ENCODE measurements at regions not wholly inside any gene's neighbourhood (a gene's known extent, or its start where the extent isn't known, plus 50 kb on each side); places are given as distances from the start of the nearest gene placed in this dataset.

GRCh38 chr12:127459166-127459565 lies 807.8 kb upstream of the TMEM132C start:
- Histone ChIP-seq H4K5ac (ENCODE audit: insufficient read length, low read depth, low read length) (no peak overlapping the region), H3K14ac (ENCODE audit: insufficient read length) (no peak overlapping the region), H3K23ac (ENCODE audit: insufficient read length) (no peak overlapping the region), H3K4ac (replicated peaks; ENCODE audit: insufficient read length, low read depth, low read length) (no peak overlapping the region), H4K91ac (replicated peaks; ENCODE audit: insufficient read length, low read length) (no peak overlapping the region), H3K9me3 (ENCODE audit: insufficient read depth in 2 of 2, low read depth in 1 of 2, low read length in 1 of 2) (no peaks in the 10 kb centered on the region), H4K20me1 (replicated peaks in 1 of 2; ENCODE audit: control insufficient read depth in 1 of 2, insufficient read depth in 2 of 2, low read length in 2 of 2) (no peaks in the 10 kb centered on the region), H2BK12ac (ENCODE audit: low read depth, low read length) (no peak overlapping the region), H3K27ac (ENCODE audit: low read depth, low read length) (no peak overlapping the region), H3K23me2 (ENCODE audit: low read depth, low read length) (peaks cover 4% of the 10 kb centered on the region; the same call in 1 of the 2 replicates), H3K9ac (replicated peaks in 1 of 4; ENCODE audit: extremely low read depth in 1 of 4, low read depth in 3 of 4, low read length in 3 of 4) (no peak overlapping the region), H3K4me3 (ENCODE audit: extremely low read depth in 1 of 4, insufficient read depth in 2 of 4, low read depth in 3 of 4, low read length in 4 of 4) (no peak overlapping the region), H3K18ac (ENCODE audit: extremely low read depth, low read length) (no peak overlapping the region), H2BK15ac (ENCODE audit: low read length) (no peak overlapping the region), H3K4me1 (replicated peaks in 1 of 4; ENCODE audit: control insufficient read depth in 3 of 4, insufficient read depth in 4 of 4, low read length in 3 of 4) (peaks cover 0 to 5% (median 0%) of the 10 kb centered on the region in 4 experiments; a peak in 2 of 7 replicates), H3K79me2 (ENCODE audit: control insufficient read depth in 1 of 2, insufficient read depth in 2 of 2, low read length in 2 of 2) (no peaks in the 10 kb centered on the region), H2AK5ac (ENCODE audit: low read depth, low read length) (no peak overlapping the region), H2BK20ac (ENCODE audit: low read length) (no peak overlapping the region), H3K27me3 (replicated peaks in 1 of 4; ENCODE audit: control insufficient read depth in 3 of 4, extremely low read depth in 1 of 4, insufficient read depth in 3 of 4, low read length in 3 of 4) (peaks cover 0 to 23% (median 16%) of the 10 kb centered on the region in 4 experiments; a peak in 6 of 7 replicates), H2AFZ (ENCODE audit: low read length) (no peak overlapping the region), H2BK120ac (replicated peaks; ENCODE audit: low read depth, low read length) (no peak overlapping the region), H2BK5ac (ENCODE audit: low read depth, low read length) (no peak overlapping the region), H3K4me2 (ENCODE audit: insufficient read depth in 1 of 2, low read depth in 2 of 2, low read length in 2 of 2) (no peak overlapping the region), H4K8ac (ENCODE audit: extremely low read depth, insufficient read depth, low read length) (no peak overlapping the region), H3K79me1 (ENCODE audit: low read depth, low read length) (no peaks in the 10 kb centered on the region; the same call in 1 of the 2 replicates), H3K56ac (replicated peaks; ENCODE audit: insufficient read length, low read depth, low read length) (no peak overlapping the region), H3K36me3 (ENCODE audit: control insufficient read depth in 2 of 4, insufficient read depth in 4 of 4, low read length in 3 of 4) (no peaks in the 10 kb centered on the region)
- ChIA-PET CTCF (ENCODE audit: partially characterized antibody) (no interaction called here), POLR2A (ENCODE audit: partially characterized antibody) (no interaction called here)
- 95% methylated on average over 2 of the region's 2 CpGs; no CpG with 5 or more reads in 1 of the 2 experiments for WGBS, 2 experiments (ENCODE audit: extremely low coverage in 1 of 2, insufficient coverage in 1 of 2, insufficient read length in 1 of 2, insufficient replicate concordance in 2 of 2, low coverage in 1 of 2, low lambda C conversion rate in 2 of 2, missing lambda C conversion rate in 1 of 2)
- FAIRE-seq (no peak), DNase-seq (ENCODE audit: low read depth in 1 of 2, low spot score in 2 of 2) (no peak)
- TF ChIP-seq ATF2 (IDR thresholded peaks at IDR 0.05; ENCODE audit: low read length) (no peak), RBBP5 (IDR thresholded peaks at IDR 0.05; ENCODE audit: borderline replicate concordance, low read depth, low read length) (no peak), GABPA (IDR thresholded peaks at IDR 0.05; ENCODE audit: borderline replicate concordance, insufficient read depth, low read length) (no peak), FOSL1 (IDR thresholded peaks at IDR 0.05; ENCODE audit: insufficient read depth, low read depth, low read length) (no peak)
